ENCODE measurements at regions not wholly inside any gene's neighbourhood (a gene's known extent, or its start where the extent isn't known, plus 50 kb on each side); places are given as distances from the start of the nearest gene placed in this dataset.

DNA sequence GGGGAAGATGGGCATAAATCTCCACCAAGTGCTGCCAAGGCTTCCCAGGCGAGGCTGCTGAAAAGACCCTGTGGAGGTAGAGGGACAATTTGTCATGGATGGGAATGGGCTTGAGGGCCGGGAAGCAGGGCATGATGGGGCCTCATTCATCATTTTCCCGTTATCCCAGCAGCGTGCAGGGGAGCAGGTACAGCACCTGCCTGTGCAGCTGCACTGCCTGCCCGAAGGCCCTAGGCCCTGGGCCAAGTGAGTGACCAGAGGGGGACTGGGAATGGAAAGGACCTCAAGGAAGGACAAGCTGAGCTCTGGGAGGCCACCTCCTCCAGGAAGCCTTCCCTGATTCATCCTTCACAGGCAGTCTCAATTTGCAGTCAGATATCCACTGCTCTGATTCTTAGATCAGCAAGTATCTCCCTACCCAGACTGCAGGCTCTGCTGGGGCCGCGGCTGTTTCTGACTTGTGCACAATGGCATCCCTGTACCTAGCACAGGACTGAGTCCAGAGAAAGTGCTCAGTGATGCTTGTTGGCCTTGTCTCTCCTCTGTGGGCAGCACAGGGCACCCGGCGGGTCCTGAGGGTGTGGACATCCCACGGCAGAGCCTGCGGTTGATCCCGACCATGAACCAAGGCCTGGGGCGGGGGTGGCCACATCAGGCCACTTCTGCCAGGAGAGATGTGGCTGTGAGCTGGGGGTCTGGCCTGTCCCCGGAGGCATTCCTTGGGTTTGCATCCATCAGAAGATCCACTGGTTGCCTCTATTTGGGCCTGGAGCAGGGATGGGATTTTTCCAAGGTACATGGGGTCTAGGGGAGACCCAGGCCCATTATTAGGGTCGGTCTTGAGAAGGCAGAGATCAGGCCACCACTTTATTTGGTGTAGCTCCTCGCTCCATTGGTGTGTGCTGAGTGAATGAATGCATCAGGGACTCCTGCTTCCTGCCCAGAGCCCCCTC lies 167.3 kb upstream of the RTL1 start:
- H3K27ac Mint-ChIP-seq = no peak overlapping the region
- no peaks in the 10 kb centered on the region for H3K36me3 Mint-ChIP-seq (ENCODE audit: low read depth)
- intact Hi-C loops (cut with micrococcal nuclease) = no loop called here
- no peak for DNase-seq (ENCODE audit: low spot score)
- H3K9me3 Mint-ChIP-seq = no peaks in the 10 kb centered on the region
- H3K4me3 Mint-ChIP-seq = no peak overlapping the region
- peaks cover under 1% of the 10 kb centered on the region for H3K27me3 Mint-ChIP-seq (ENCODE audit: insufficient read depth)
- no peaks in the 10 kb centered on the region for H3K4me1 Mint-ChIP-seq (ENCODE audit: low read depth)

DNA sequence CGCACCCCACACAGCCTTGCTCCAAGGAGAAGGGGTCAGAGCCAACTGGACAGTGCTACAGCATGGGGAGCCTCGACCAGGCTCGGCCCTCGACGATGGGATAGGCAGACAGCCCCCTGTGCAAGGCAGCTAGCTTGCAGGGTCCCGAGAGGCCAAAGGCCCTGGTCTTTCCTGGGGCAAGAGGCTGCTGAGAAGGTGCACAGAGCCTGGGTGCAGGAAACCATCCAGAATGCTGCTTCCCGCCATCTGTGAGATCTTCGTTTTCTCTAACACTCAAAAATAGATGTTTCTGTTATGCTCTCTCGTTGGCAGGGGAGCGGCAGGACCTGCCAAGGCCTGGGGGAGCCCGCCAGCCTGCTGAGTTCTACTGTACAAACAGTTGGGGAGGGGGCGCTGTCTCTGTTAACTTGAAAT lies 168.0 kb upstream of the RTL1 start:
- H3K9me3 Mint-ChIP-seq = no peaks in the 10 kb centered on the region
- no peak for DNase-seq (ENCODE audit: low spot score)
- H3K4me1 Mint-ChIP-seq (ENCODE audit: low read depth) = no peaks in the 10 kb centered on the region
- intact Hi-C loops (cut with micrococcal nuclease) = no loop called here
- H3K27ac Mint-ChIP-seq = no peak overlapping the region
- peaks cover 3% of the 10 kb centered on the region for H3K27me3 Mint-ChIP-seq (ENCODE audit: insufficient read depth)
- H3K36me3 Mint-ChIP-seq (ENCODE audit: low read depth) = no peaks in the 10 kb centered on the region
- no peak overlapping the region for H3K4me3 Mint-ChIP-seq

DNA sequence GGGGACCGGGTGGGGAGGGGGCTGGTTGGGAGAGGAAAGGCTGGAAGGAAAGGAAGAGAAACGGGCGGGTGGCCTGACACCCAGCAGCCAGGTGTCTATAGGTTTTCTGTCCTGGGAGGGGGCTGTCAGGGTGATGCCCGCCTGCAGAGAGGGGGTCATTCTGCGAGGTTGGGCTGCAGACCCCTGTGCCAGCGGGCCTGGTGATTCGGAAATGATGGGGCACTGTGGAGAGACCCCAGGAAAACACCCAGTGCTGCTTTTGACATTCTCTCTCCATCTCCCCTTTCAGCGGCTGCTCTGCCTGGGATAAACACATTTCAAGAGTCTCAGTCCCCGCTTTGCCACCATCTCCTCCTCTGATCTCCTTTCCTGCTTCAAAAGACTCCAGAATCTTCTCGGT lies 168.5 kb upstream of the RTL1 start:
- Mint-ChIP-seq H3K4me1 (ENCODE audit: low read depth) (no peaks in the 10 kb centered on the region), H3K9me3 (no peaks in the 10 kb centered on the region), H3K36me3 (ENCODE audit: low read depth) (no peaks in the 10 kb centered on the region), H3K4me3 (no peak overlapping the region), H3K27ac (no peak overlapping the region), H3K27me3 (ENCODE audit: insufficient read depth) (peaks cover 7% of the 10 kb centered on the region)
- no peak for DNase-seq (ENCODE audit: low spot score)
- intact Hi-C loops (cut with micrococcal nuclease) = no loop called here

DNA sequence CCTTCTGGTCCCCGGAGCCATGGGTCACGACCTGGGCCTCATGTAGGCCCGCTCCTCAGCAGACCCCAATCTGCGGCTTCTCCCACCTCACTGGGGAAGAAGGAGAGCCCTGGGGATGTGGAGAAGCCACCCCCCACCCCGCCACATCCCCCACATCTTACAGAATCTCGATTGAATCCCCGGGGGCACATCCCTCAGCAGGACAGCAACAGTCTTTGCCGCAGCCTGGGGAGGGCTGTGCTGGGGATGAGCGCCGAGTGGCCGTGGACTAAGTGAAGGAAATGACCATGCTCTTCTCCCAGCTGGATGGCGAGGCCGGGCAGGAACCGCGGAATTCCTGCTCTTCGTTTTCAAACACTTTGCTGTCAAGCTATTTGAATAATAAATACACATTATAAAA lies 169.0 kb upstream of the RTL1 start:
- H3K27ac Mint-ChIP-seq = no peak overlapping the region
- H3K4me1 Mint-ChIP-seq (ENCODE audit: low read depth) = no peaks in the 10 kb centered on the region

DNA sequence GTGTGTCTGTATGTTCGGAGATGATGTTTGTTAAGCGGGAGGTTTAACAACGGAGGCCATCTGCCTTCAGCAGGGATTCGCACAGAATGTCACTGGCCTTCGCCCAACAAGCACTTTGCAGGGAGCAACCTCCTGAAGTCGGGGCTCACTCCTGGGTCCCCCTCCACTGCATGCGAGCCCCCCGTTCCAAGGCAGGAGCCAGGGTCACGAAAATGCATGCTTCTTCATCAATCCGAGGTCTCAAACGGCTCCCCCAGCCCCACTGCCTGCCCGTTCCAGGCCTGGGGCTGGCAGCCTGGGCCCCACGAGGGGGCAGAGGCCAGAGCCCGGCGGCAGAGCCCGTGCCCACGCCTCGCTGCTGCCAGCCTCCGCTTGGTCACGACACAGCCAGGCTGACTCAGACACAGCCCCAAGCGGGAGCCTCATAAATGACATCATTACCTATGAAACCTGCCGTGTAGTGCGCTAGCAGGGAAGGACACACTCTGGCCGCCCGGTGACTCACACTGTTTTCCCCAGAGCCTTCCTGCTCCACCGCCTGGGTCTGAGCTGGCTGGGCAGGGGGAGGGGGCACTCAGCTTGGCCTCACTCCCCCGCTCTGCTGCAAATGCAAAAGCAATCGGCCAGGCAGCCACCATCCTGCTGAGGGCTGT lies 169.5 kb upstream of the RTL1 start:
- no peak for DNase-seq (ENCODE audit: low spot score)
- Mint-ChIP-seq H3K4me3 (no peak overlapping the region), H3K4me1 (ENCODE audit: low read depth) (no peaks in the 10 kb centered on the region), H3K27me3 (ENCODE audit: insufficient read depth) (peaks cover 12% of the 10 kb centered on the region), H3K9me3 (no peaks in the 10 kb centered on the region), H3K36me3 (ENCODE audit: low read depth) (no peaks in the 10 kb centered on the region), H3K27ac (no peak overlapping the region)
- intact Hi-C loops (cut with micrococcal nuclease) = no loop called here

More for the DNA sequence above, 169.0 kb upstream of the RTL1 start:
- intact Hi-C loops (cut with micrococcal nuclease) = no loop called here
- Mint-ChIP-seq H3K9me3 (no peaks in the 10 kb centered on the region), H3K27me3 (ENCODE audit: insufficient read depth) (peaks cover 10% of the 10 kb centered on the region), H3K36me3 (ENCODE audit: low read depth) (no peaks in the 10 kb centered on the region), H3K4me3 (no peak overlapping the region)
- DNase-seq (ENCODE audit: low spot score) = no peak

DNA sequence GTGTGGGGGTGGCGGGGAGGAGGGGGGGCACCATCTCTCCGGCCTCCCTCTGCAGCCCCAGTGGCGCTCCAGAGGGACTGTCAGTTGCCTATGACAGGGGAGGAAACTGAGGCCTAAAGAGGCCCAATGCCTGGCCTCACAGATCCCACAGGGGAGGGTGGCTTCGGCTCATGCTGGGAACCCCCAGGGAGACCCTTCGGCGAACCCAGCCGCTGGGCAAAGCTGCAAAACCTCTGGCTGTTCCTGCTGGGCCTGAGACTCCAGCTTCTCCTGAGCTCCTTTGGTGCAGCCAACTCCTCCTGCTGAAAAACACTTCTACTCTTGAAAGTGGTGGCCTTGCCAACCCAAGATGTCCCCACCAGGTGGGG lies 170.1 kb upstream of the RTL1 start:
- Mint-ChIP-seq H3K27me3 (ENCODE audit: insufficient read depth) (peaks cover 16% of the 10 kb centered on the region), H3K4me1 (ENCODE audit: low read depth) (no peaks in the 10 kb centered on the region), H3K27ac (no peak overlapping the region), H3K4me3 (no peak overlapping the region), H3K9me3 (no peaks in the 10 kb centered on the region), H3K36me3 (ENCODE audit: low read depth) (no peaks in the 10 kb centered on the region)
- DNase-seq (ENCODE audit: low spot score) = no peak
- intact Hi-C loops (cut with micrococcal nuclease) = no loop called here

DNA sequence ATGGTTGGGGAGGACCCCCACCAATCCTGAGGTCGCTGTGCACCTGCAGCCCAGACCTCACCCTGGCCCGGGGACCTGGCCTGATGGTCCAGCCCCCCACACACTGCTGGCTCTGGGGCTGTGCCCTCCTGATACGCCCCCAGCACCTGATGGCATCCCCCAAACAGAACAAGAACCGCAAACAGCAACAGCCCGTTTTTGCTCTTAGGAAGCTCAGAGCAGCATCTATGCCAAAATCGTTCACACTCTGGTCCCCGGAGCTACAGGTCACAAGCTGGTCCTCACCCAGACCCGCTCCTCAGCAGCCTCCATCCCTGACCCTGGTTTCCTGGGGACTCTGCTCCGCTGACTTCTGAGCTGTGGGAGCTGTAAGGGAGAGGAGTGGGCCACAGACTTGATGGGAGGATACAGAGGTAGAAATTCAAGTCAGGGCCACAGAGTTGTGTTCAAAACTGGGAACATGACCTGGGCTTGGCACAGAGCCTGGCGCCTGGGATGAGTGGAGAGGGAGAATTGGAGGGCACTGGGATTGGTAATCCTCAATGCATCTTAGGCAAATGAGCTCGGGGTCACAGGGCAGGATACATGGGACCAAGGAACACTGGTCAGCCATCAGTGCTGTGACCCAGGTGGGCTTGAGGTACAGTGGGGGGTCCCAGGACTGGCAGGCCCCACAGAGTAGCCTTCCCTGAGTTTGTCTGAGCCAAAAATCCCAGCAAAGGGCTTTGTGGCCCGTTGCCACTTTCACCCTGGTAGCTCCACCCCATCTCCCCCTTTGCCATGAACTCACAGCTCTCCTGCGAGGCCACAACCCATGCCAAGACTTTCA lies 170.9 kb upstream of the RTL1 start:
- no peak overlapping the region for H3K27ac Mint-ChIP-seq
- intact Hi-C loops (cut with micrococcal nuclease) = no loop called here
- no peaks in the 10 kb centered on the region for H3K36me3 Mint-ChIP-seq (ENCODE audit: low read depth)
- no peaks in the 10 kb centered on the region for H3K4me1 Mint-ChIP-seq (ENCODE audit: low read depth)
- peaks cover 20% of the 10 kb centered on the region for H3K27me3 Mint-ChIP-seq (ENCODE audit: insufficient read depth)
- no peaks in the 10 kb centered on the region for H3K9me3 Mint-ChIP-seq
- H3K4me3 Mint-ChIP-seq = no peak overlapping the region
- DNase-seq (ENCODE audit: low spot score) = no peak

DNA sequence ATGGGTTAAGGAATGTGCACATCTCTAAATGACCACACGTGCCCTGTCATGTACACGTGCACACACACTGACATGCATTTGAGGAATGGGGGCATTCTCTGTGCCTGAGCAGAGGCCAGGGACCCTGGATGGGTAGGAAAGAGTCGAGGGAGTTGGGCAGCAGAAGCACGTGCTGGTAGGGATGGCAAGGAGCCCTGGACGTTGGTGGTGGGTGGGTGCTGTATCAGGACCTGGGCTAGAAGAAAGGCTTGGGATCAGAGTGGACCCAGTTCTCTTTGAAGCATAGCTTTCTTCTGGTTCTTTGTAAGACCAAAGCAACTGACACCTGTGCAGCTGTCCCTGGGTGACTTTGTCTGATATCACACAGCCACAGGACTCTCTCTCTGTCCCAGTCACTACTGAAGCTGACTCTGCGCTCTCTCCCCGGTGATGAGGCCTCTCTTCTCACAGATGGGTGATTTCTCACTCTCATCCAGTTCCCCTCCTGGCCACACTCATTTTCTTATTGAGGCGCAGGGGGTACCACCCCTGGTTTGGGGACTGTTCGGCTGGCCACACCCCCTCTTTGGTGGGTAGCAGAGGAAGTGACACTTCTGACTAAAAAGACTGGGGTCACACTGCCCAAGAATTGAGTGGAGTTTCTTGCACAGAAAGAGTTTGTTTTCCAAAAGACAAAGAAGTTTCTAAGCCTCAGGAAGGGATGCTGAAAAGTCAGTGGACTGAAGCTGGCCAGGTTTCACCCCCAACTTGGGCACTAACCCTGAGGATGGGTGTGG lies 171.7 kb upstream of the RTL1 start:
- no peak for DNase-seq (ENCODE audit: low spot score)
- intact Hi-C loops (cut with micrococcal nuclease) = no loop called here
- no peaks in the 10 kb centered on the region for H3K9me3 Mint-ChIP-seq
- H3K4me3 Mint-ChIP-seq = no peak overlapping the region
- H3K4me1 Mint-ChIP-seq (ENCODE audit: low read depth) = no peaks in the 10 kb centered on the region
- H3K36me3 Mint-ChIP-seq (ENCODE audit: low read depth) = no peaks in the 10 kb centered on the region
- peaks cover 25% of the 10 kb centered on the region for H3K27me3 Mint-ChIP-seq (ENCODE audit: insufficient read depth)
- H3K27ac Mint-ChIP-seq = no peak overlapping the region

DNA sequence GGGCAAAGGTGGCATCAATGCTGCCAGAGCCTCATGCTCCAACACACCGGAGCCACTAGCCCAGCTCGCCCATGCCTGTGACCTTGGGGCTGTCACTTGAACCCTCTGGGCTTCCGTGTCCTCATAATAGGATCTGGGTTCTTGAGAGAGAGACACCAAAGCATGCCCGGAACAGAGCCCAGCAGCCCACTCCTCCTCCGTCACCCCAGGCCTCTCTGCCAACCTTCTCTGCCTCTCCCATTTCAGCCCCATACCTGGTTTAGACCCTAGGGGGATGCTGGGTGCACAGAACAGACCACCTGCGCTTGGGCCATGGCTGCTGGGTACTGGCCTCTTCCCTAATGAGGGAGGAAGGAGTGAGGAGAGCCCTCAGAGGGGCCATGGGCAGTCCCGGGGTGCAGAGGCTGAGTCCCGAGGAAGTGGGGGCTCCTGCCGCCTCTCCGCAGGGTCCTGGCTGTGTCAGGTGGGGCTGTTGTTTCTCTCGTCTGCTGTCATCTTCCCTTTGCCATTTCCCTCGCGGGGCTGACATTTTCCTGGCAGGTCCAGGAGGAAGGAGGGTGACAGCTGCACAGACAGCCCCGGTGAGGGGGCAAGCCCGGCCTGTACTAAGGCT lies 172.4 kb upstream of the RTL1 start:
- Mint-ChIP-seq H3K4me3 (no peak overlapping the region), H3K9me3 (no peaks in the 10 kb centered on the region), H3K27me3 (ENCODE audit: insufficient read depth) (peaks cover 25% of the 10 kb centered on the region), H3K36me3 (ENCODE audit: low read depth) (no peaks in the 10 kb centered on the region), H3K4me1 (ENCODE audit: low read depth) (no peaks in the 10 kb centered on the region), H3K27ac (no peak overlapping the region)
- intact Hi-C loops (cut with micrococcal nuclease) = no loop called here
- DNase-seq (ENCODE audit: low spot score) = no peak

DNA sequence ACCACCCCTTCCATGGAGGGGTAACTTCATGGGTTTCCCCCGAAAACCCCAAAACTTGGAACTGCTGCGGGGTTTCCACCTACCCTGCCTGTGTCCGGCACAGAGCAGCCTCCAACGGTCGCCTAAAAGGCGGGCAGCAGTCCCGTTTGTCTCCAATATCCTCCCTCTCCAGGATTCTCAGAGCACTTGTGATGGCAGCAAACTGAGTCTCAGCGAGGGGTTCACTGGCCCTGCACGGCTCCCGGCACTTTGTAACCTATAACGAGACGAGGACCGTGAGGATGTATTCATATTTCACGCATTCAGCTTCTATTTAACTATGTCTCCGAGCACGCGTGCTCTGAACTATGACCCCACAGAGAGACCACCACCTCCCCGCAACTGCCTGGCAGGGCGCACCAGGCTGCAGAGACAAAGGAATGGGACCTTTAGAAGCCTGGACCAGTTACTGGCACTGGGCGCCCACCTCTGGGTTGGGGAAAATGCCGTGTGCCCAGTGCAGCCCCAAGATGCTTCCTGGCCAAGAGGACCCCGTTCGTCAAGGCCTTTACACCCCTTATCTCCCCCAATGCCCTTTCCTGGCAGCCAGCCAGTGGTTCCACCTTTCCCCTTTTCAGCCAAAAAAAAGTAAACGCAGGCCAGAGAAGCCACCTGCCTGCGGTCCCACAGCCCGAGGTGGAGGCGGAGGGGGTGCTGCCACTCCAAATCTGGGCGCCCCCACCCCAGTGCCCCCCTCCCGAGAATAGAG lies 173.1 kb upstream of the RTL1 start:
- Mint-ChIP-seq H3K9me3 (no peaks in the 10 kb centered on the region), H3K27ac (no peak overlapping the region), H3K4me1 (ENCODE audit: low read depth) (no peaks in the 10 kb centered on the region)

DNA sequence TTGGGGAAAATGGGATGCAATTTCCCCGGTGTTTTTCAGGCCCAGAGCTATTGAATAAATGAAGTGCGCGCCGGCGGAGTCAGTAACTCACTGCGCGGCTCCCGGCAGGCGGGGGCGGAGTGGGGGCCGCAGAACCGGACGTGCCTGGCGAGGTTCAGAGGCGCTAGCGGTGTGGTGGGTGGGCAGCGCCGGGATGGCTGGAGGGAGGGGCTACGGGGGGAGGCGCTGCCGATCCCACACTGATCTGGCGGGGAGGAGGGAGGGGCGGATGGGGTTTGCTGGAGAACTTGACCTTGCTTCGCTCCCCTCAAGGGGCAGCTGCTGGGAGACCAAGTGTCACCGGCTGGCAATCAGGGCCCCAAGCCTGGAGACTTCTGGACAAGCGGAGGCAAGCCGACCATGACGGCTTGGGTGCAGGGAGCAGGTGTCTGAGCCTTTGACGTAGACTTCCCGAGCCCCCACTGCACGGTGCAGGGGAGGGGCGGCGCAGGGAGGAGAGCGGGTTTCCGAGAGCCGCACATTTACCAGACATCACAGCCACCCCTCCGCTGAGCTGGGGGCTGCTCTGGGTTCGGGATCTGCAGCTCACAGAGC lies 174.1 kb upstream of the RTL1 start:
- Mint-ChIP-seq H3K4me1 (ENCODE audit: low read depth) (no peaks in the 10 kb centered on the region), H3K36me3 (ENCODE audit: low read depth) (no peaks in the 10 kb centered on the region), H3K4me3 (no peak overlapping the region), H3K27ac (no peak overlapping the region), H3K9me3 (no peaks in the 10 kb centered on the region), H3K27me3 (ENCODE audit: insufficient read depth) (peaks cover 25% of the 10 kb centered on the region)
- intact Hi-C loops (cut with micrococcal nuclease) = no loop called here
- no peak for DNase-seq (ENCODE audit: low spot score)

More for the DNA sequence above, 173.1 kb upstream of the RTL1 start:
- DNase-seq (ENCODE audit: low spot score) = no peak
- no peak overlapping the region for H3K4me3 Mint-ChIP-seq
- no peaks in the 10 kb centered on the region for H3K36me3 Mint-ChIP-seq (ENCODE audit: low read depth)
- intact Hi-C loops (cut with micrococcal nuclease) = no loop called here
- H3K27me3 Mint-ChIP-seq (ENCODE audit: insufficient read depth) = peaks cover 25% of the 10 kb centered on the region

Measured in activated T-helper 1 cell treated with anti-CD3 and anti-CD28 coated beads, Interleukin-12 subunit alpha, Interleukin-12 subunit beta, Interleukin-2, Interleukin-4 antibody, amounts not matched to agents 30 ng/mL and 10 ng/mL and 1 ng/mL, durations not matched to agents 14 hours and 24 hours and 36 hours (primary cell).